Type B pancreatic cell (in vitro differentiated cells): ENCODE measurements at regions not wholly inside any gene's neighbourhood (a gene's known extent, or its start where the extent isn't known, plus 50 kb on each side); places are given as distances from the start of the nearest gene placed in this dataset.

ENCODE experiments used
- DNase-seq: peaks from one replicate; pipeline ENCODE4 v3.0.0; 2021; ENCODE audit warnings: mixed read lengths; ENCODE audit not compliant: unreplicated experiment; ENCODE audit errors: extremely low spot score
- H3K27ac Mint-ChIP-seq: 2 replicates; pipeline ENCODE4 v1.8.0; 2021; ENCODE audit warnings: mild to moderate bottlenecking, mixed read lengths
- H3K27me3 Mint-ChIP-seq: 2 replicates; pipeline ENCODE4 v1.8.0; 2021; ENCODE audit warnings: mixed read lengths
- H3K36me3 Mint-ChIP-seq: 2 replicates; pipeline ENCODE4 v1.8.0; 2021; ENCODE audit warnings: mixed read lengths
- H3K4me1 Mint-ChIP-seq: one replicate; pipeline ENCODE4 v1.8.0; 2021; ENCODE audit warnings: mixed read lengths; ENCODE audit not compliant: unreplicated experiment
- H3K4me3 Mint-ChIP-seq: 2 replicates; pipeline ENCODE4 v1.8.0; 2021; ENCODE audit warnings: mild to moderate bottlenecking, mixed read lengths
- H3K9me3 Mint-ChIP-seq: 2 replicates; pipeline ENCODE4 v1.8.0; 2021; ENCODE audit warnings: mixed read lengths
- CTCF ChIP-seq: fragments of 200-600 bp; sonication (generic); conservative IDR thresholded peaks from 2 replicates; pipeline ENCODE4 v1.5.0; 2021; ENCODE audit warnings: antibody characterized with exemption, mild to moderate bottlenecking

- Mint-ChIP-seq H3K27me3 (no peaks in the 10 kb centered on the region), H3K4me1 (peaks cover 17% of the 10 kb centered on the region), H3K36me3 (no peaks in the 10 kb centered on the region), H3K27ac (no peak overlapping the region), H3K4me3 (no peak overlapping the region), H3K9me3 (peaks cover 8% of the 10 kb centered on the region)
- TF ChIP-seq CTCF, result peak; percentile 49
- no peak for DNase-seq
These were observed 163.0 kb upstream of the TSC22D1 start for GRCh38 chr13:44739120-44739519.

GRCh38 chr13:44738463-44738862 lies 162.3 kb upstream of the TSC22D1 start:
- Mint-ChIP-seq H3K27ac (no peak overlapping the region), H3K4me3 (no peak overlapping the region), H3K27me3 (no peaks in the 10 kb centered on the region), H3K36me3 (no peaks in the 10 kb centered on the region), H3K4me1 (peaks cover 19% of the 10 kb centered on the region), H3K9me3 (peaks cover 2% of the 10 kb centered on the region)
- TF ChIP-seq CTCF, result no peak
- no peak for DNase-seq

GRCh38 chr13:44735806-44736205 lies 159.7 kb upstream of the TSC22D1 start:
- Mint-ChIP-seq H3K9me3 (peaks cover 4% of the 10 kb centered on the region), H3K4me1 (peaks cover 19% of the 10 kb centered on the region), H3K36me3 (no peaks in the 10 kb centered on the region), H3K27me3 (no peaks in the 10 kb centered on the region), H3K4me3 (no peak overlapping the region), H3K27ac (no peak overlapping the region)
- DNase-seq, result no peak
- no peak for TF ChIP-seq CTCF

GRCh38 chr13:44734201-44734707 lies 158.1 kb upstream of the TSC22D1 start:
- Mint-ChIP-seq H3K27me3 (no peaks in the 10 kb centered on the region), H3K27ac (peak overlapping the region; percentile 14), H3K36me3 (no peaks in the 10 kb centered on the region), H3K4me1 (peaks cover 12% of the 10 kb centered on the region), H3K9me3 (peaks cover 4% of the 10 kb centered on the region), H3K4me3 (no peak overlapping the region)
- no peak for DNase-seq
- no peak for TF ChIP-seq CTCF

- Mint-ChIP-seq H3K4me3 (no peak overlapping the region), H3K36me3 (peaks cover 4% of the 10 kb centered on the region), H3K27me3 (no peaks in the 10 kb centered on the region), H3K27ac (no peak overlapping the region), H3K4me1 (peaks cover 14% of the 10 kb centered on the region), H3K9me3 (peaks cover 4% of the 10 kb centered on the region)
- no peak for TF ChIP-seq CTCF
- no peak for DNase-seq
These were observed 156.5 kb upstream of the TSC22D1 start for GRCh38 chr13:44732503-44733098.
